Coronary artery (tissue), 2 donors: ENCODE measurements at regions not wholly inside any gene's neighbourhood (a gene's known extent, or its start where the extent isn't known, plus 50 kb on each side); places are given as distances from the start of the nearest gene placed in this dataset.

ENCODE experiments used
- DNase-seq: peaks from one replicate; pipeline ENCODE4 v3.0.0-alpha.2; 2017; ENCODE audit warnings: low spot score
- H3K27ac ChIP-seq, 2 donors: fragments of 200-600 bp; sonication (generic); one replicate each; pipeline ENCODE4 v1.5.1; 2016 to 2019
- H3K4me3 ChIP-seq: fragments of 200-600 bp; sonication (generic); 2 replicates; pipeline ENCODE4 v1.5.1; 2016; ENCODE audit warnings: mild to moderate bottlenecking, moderate library complexity
- CTCF ChIP-seq: fragments of 200-600 bp; sonication (generic); IDR thresholded peaks from one replicate; pipeline ENCODE4 v1.5.1; 2019; ENCODE audit warnings: antibody characterized with exemption

- TF ChIP-seq CTCF: no peak
- no peak for DNase-seq
- no peak overlapping the region for H3K27ac ChIP-seq
- no peak overlapping the region for H3K4me3 ChIP-seq
Measured at GRCh38 chr2:45316576-45317338, 294.3 kb downstream of the SRBD1 start.

- Histone ChIP-seq H3K27ac (no peak overlapping the region), H3K4me3 (no peak overlapping the region)
- no peak for TF ChIP-seq CTCF
- DNase-seq: no peak
Measured at GRCh38 chr2:45315861-45316260, 295.2 kb downstream of the SRBD1 start.

- no peak for TF ChIP-seq CTCF
- Histone ChIP-seq H3K27ac (no peak overlapping the region), H3K4me3 (no peak overlapping the region)
- no peak for DNase-seq
Measured at GRCh38 chr2:45312275-45312674, 298.8 kb downstream of the SRBD1 start.

DNA sequence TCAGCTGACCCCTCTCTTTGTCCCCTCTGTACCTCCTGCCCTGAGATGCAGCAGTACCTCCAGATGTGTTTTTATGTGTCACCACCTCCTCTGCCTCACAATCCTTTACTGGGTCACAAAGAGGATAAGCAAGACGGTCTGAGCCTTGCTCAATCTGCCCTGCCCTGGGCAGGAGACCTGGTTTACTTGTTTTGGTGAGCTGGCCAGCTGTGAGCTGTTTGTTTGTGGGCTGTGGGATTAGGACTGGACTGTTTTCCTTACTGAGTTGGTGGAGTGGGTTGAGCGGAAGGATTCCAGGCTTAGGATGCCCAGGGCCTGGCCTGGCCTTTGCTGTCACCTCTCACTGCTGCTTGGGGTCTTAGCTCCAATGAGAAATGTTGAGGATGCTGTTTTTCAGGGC is 299.5 kb downstream of the SRBD1 start:
- no peak for DNase-seq
- no peak overlapping the region for H3K4me3 ChIP-seq
- no peak for TF ChIP-seq CTCF

DNA sequence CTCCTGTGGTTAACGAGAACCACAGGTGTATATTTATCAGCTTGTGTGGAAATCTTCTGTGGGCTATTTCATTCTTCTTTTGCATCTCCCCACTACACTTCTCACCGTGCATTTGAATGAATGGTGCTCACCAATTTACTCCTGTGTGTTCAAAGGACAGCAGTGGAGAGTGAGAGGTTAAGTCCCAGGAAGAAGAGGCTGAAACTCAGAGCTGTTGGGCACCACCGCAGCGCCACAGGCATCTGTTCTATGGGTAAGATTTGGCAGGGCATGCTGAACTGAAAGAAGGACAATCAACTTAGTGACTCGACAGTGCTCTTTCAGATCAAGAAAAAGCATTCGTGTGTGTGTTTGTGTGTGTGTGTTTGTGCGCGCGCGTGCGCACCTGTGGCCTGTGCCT is 297.9 kb upstream of the SIX2 start:
- no peak overlapping the region for H3K27ac ChIP-seq
- TF ChIP-seq CTCF: no peak
- no peak for DNase-seq
- H3K4me3 ChIP-seq: no peak overlapping the region

More for the DNA sequence above, 299.5 kb downstream of the SRBD1 start:
- H3K27ac ChIP-seq: no peak overlapping the region

DNA sequence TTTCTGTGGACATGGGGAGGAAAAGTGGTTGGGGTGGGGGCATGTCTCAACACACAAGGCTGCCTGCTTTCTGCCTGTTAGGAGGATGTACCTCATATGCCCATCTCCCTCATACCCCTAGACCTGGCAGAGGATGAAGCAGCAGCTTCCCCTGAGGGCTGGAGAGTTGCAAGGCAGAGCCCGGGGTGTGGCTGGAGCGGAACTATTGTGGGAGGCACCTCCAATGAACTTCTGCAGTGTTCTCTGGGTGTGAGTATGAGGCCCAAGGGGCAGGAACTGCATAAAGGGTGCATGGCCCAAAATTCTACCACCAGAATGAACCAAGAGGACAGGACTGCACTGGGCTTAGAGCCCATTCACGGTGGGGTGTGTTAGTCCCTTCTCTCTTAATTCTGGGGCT is 296.3 kb upstream of the SIX2 start:
- no peak for DNase-seq
- Histone ChIP-seq H3K4me3 (no peak overlapping the region), H3K27ac (no peak overlapping the region)
- no peak for TF ChIP-seq CTCF
